ENCODE measurements at regions not wholly inside any gene's neighbourhood (a gene's known extent, or its start where the extent isn't known, plus 50 kb on each side); places are given as distances from the start of the nearest gene placed in this dataset.

- H3K4me3 ChIP-seq (replicated peaks in 1 of 2; ENCODE audit: low read depth in 1 of 2, low read length in 2 of 2) = no peak overlapping the region
- no peaks in the 10 kb centered on the region for H4K20me1 ChIP-seq (ENCODE audit: insufficient read depth)
- H3K27ac ChIP-seq (ENCODE audit: low read depth, low read length) = no peak overlapping the region
- no TSS peak for BruUV-seq (replicated peaks)
- H3K27me3 ChIP-seq (ENCODE audit: insufficient read depth, low read length) = no peaks in the 10 kb centered on the region
- intact Hi-C loops (cut with micrococcal nuclease) = loop anchor here (2.0 kb wide), 1 partner anchor 401 kb away; no protein-coding TSS in a partner anchor
- CTCF ChIA-PET = no interaction called here
- DNase-seq (ENCODE audit: low read depth, low spot score) (no peak), ATAC-seq (no peak)
- H3K4me2 ChIP-seq (ENCODE audit: low read length) = no peak overlapping the region
- TF ChIP-seq POLR2A (IDR thresholded peaks at IDR 0.05; ENCODE audit: borderline replicate concordance, extremely low read depth, insufficient read depth, insufficient read length) (no peak), EZH2phosphoT487 (IDR thresholded peaks at IDR 0.05; ENCODE audit: borderline replicate concordance) (no peak), YY1 (IDR thresholded peaks at IDR 0.05; ENCODE audit: extremely low read depth, insufficient replicate concordance, low read depth, low read length) (no peak)
- TF ChIP-seq, protein P1, sequence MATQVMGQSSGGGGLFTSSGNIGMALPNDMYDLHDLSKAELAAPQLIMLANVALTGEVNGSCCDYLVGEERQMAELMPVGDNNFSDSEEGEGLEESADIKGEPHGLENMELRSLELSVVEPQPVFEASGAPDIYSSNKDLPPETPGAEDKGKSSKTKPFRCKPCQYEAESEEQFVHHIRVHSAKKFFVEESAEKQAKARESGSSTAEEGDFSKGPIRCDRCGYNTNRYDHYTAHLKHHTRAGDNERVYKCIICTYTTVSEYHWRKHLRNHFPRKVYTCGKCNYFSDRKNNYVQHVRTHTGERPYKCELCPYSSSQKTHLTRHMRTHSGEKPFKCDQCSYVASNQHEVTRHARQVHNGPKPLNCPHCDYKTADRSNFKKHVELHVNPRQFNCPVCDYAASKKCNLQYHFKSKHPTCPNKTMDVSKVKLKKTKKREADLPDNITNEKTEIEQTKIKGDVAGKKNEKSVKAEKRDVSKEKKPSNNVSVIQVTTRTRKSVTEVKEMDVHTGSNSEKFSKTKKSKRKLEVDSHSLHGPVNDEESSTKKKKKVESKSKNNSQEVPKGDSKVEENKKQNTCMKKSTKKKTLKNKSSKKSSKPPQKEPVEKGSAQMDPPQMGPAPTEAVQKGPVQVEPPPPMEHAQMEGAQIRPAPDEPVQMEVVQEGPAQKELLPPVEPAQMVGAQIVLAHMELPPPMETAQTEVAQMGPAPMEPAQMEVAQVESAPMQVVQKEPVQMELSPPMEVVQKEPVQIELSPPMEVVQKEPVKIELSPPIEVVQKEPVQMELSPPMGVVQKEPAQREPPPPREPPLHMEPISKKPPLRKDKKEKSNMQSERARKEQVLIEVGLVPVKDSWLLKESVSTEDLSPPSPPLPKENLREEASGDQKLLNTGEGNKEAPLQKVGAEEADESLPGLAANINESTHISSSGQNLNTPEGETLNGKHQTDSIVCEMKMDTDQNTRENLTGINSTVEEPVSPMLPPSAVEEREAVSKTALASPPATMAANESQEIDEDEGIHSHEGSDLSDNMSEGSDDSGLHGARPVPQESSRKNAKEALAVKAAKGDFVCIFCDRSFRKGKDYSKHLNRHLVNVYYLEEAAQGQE (IDR thresholded peaks at IDR 0.05; ENCODE audit: low read depth) = no peak
- H3K36me3 ChIP-seq (ENCODE audit: control insufficient read depth in 1 of 2, insufficient read depth in 2 of 2, low read length in 2 of 2) = no peaks in the 10 kb centered on the region
- H3K9me2 ChIP-seq (ENCODE audit: insufficient read depth) = no peaks in the 10 kb centered on the region
- H3K9me3 ChIP-seq (ENCODE audit: control insufficient read depth in 1 of 2, insufficient read depth in 1 of 2, low read depth in 1 of 2, low read length in 2 of 2) = no peaks in the 10 kb centered on the region
- no peak overlapping the region for H2AFZ ChIP-seq (ENCODE audit: low read depth, low read length, poor library complexity, severe bottlenecking)
- H3K79me2 ChIP-seq (ENCODE audit: insufficient read depth, low read length) = no peaks in the 10 kb centered on the region
- RAD21 ChIA-PET (ENCODE audit: low non-redundant PET in 1 of 2, low total read pairs in 2 of 2, uncharacterized antibody in 2 of 2, unreplicated experiment in 2 of 2) = no interaction called here
- H3K9ac ChIP-seq (ENCODE audit: low read length) = no peak overlapping the region
- H3K4me1 ChIP-seq (ENCODE audit: control insufficient read depth in 1 of 2, insufficient read depth in 2 of 2, low read length in 2 of 2) = peaks cover 0 to 16% of the 10 kb centered on the region in 2 experiments; a peak in 2 of 4 replicates
- POLR2A ChIA-PET = no interaction called here
Observed at GRCh38 chr20:57093766-57094165, 172.7 kb downstream of the BMP7 start.

- H2AFZ ChIP-seq (ENCODE audit: low read depth, low read length, poor library complexity, severe bottlenecking) = no peak overlapping the region
- no peak for TF ChIP-seq EZH2 (IDR thresholded peaks at IDR 0.05)
- no peak for TF ChIP-seq RAD21 (IDR thresholded peaks at IDR 0.05; ENCODE audit: low read depth)
- no peak for TF ChIP-seq EGR1 (IDR thresholded peaks at IDR 0.05; ENCODE audit: low read depth)
- no peak for TF ChIP-seq FOSL1 (IDR thresholded peaks at IDR 0.05; ENCODE audit: low read depth)
- TF ChIP-seq JUND (IDR thresholded peaks at IDR 0.05) = no peak
- TF ChIP-seq ZFX (IDR thresholded peaks at IDR 0.05) = no peak
- TF ChIP-seq ZBTB33 (IDR thresholded peaks at IDR 0.05; ENCODE audit: extremely low read depth, insufficient replicate concordance, low read length) = no peak
- TF ChIP-seq, protein P2, sequence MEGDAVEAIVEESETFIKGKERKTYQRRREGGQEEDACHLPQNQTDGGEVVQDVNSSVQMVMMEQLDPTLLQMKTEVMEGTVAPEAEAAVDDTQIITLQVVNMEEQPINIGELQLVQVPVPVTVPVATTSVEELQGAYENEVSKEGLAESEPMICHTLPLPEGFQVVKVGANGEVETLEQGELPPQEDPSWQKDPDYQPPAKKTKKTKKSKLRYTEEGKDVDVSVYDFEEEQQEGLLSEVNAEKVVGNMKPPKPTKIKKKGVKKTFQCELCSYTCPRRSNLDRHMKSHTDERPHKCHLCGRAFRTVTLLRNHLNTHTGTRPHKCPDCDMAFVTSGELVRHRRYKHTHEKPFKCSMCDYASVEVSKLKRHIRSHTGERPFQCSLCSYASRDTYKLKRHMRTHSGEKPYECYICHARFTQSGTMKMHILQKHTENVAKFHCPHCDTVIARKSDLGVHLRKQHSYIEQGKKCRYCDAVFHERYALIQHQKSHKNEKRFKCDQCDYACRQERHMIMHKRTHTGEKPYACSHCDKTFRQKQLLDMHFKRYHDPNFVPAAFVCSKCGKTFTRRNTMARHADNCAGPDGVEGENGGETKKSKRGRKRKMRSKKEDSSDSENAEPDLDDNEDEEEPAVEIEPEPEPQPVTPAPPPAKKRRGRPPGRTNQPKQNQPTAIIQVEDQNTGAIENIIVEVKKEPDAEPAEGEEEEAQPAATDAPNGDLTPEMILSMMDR (IDR thresholded peaks at IDR 0.05 in 2 of 3, conservative IDR thresholded peaks at IDR 0.05 in 1 of 3; ENCODE audit: borderline replicate concordance in 1 of 3, insufficient read depth in 1 of 3, low read depth in 2 of 3, low read length in 2 of 3) = no peak
- no peak for TF ChIP-seq SIN3A (IDR thresholded peaks at IDR 0.05; ENCODE audit: low read depth)
Observed at GRCh38 chr20:57094252-57094891, 172.1 kb downstream of the BMP7 start.

More at GRCh38 chr20:57094252-57094891, 172.1 kb downstream of the BMP7 start:
- Histone ChIP-seq H3K27me3 (ENCODE audit: insufficient read depth, low read length) (no peaks in the 10 kb centered on the region), H3K79me2 (ENCODE audit: insufficient read depth, low read length) (no peaks in the 10 kb centered on the region), H3K4me2 (ENCODE audit: low read length) (no peak overlapping the region), H3K9ac (ENCODE audit: low read length) (no peak overlapping the region), H3K36me3 (ENCODE audit: control insufficient read depth in 1 of 2, insufficient read depth in 2 of 2, low read length in 2 of 2) (no peaks in the 10 kb centered on the region), H3K4me1 (ENCODE audit: control insufficient read depth in 1 of 2, insufficient read depth in 2 of 2, low read length in 2 of 2) (peaks cover 0 to 15% of the 10 kb centered on the region in 2 experiments; a peak in 2 of 4 replicates), H3K4me3 (replicated peaks in 1 of 2; ENCODE audit: low read depth in 1 of 2, low read length in 2 of 2) (no peak overlapping the region), H4K20me1 (ENCODE audit: insufficient read depth) (no peaks in the 10 kb centered on the region), H3K9me2 (ENCODE audit: insufficient read depth) (no peaks in the 10 kb centered on the region), H3K27ac (ENCODE audit: low read depth, low read length) (no peak overlapping the region), H3K9me3 (ENCODE audit: control insufficient read depth in 1 of 2, insufficient read depth in 1 of 2, low read depth in 1 of 2, low read length in 2 of 2) (no peaks in the 10 kb centered on the region)
- intact Hi-C loops (cut with micrococcal nuclease) = no loop called here
- no TSS peak for BruUV-seq (replicated peaks)
- ChIA-PET RAD21 (ENCODE audit: low non-redundant PET in 1 of 2, low total read pairs in 2 of 2, uncharacterized antibody in 2 of 2, unreplicated experiment in 2 of 2) (no interaction called here), CTCF (interaction anchor here (1.9 kb wide), 1 partner anchor 238 kb away, joined by 12 read pairs; no protein-coding TSS in a partner anchor), POLR2A (no interaction called here)
- ATAC-seq = no peak
- no peak for DNase-seq (ENCODE audit: low read depth, low spot score)
